T-cell (primary cell): ENCODE measurements at regions not wholly inside any gene's neighbourhood (a gene's known extent, or its start where the extent isn't known, plus 50 kb on each side); places are given as distances from the start of the nearest gene placed in this dataset.

Experiments
- ATAC-seq, 4 experiments: fragments of 200-7000 bp in 3 of 4; fragments of 150-1000 bp in 1 of 4; cut with Tn5 transposase; replicated peaks in 1 of 4; 1 replicate in 3 of 4; 2 replicates in 1 of 4; pipeline ENCODE4 v1.10.0; 2021; ENCODE audit warnings: moderate library complexity in 3 of 4, mild to moderate bottlenecking in 2 of 4, moderate number of reproducible peaks in 1 of 4
- CTCF ChIA-PET, 2 donors: fragments of 300-600 bp; sonication (Branson Sonifier 250); formaldehyde crosslinking; loops; one replicate each; lab custom pipeline; 2022; ENCODE audit warnings: antibody characterized with exemption in 2 of 2; lab: Charles Lee
- POLR2A ChIA-PET, 2 donors: fragments of 300-600 bp; sonication (Branson Sonifier 250); formaldehyde crosslinking; loops; one replicate each; lab custom pipeline; 2022; ENCODE audit warnings: antibody characterized with exemption in 2 of 2; lab: Charles Lee
- DNase-seq, 35 experiments: peaks; one replicate each; pipeline versions ENCODE4 v3.0.0 to v3.0.0-alpha.2; 2013 to 2023
- H3K27ac ChIP-seq: one replicate; pipeline ENCODE4 v1.5.1; 2013; ENCODE audit warnings: low read length
- H3K27me3 ChIP-seq, 2 experiments: replicated peaks in 1 of 2; 1 replicate in 1 of 2; 2 replicates in 1 of 2; pipeline versions ENCODE4 v1.6.1 to v1.7.0; 2013; ENCODE audit warnings: low read length in 1 of 2, mixed read lengths in 1 of 2; ENCODE audit not compliant: control insufficient read depth in 2 of 2, insufficient read depth in 2 of 2; ENCODE audit errors: extremely low read depth in 1 of 2
- H3K36me3 ChIP-seq, 2 donors: 1 replicate in 1 of 2; 2 replicates in 1 of 2; pipeline versions ENCODE4 v1.6.1 to v1.7.0; 2013; ENCODE audit warnings: low read length in 1 of 2; ENCODE audit not compliant: control insufficient read depth in 2 of 2, insufficient read depth in 1 of 2; ENCODE audit errors: extremely low read depth in 1 of 2
- H3K4me1 ChIP-seq, 2 experiments: 1 replicate in 1 of 2; 2 replicates in 1 of 2; pipeline versions ENCODE4 v1.6.1 to v1.7.0; 2013; ENCODE audit warnings: low read length in 2 of 2, mixed read lengths in 1 of 2; ENCODE audit not compliant: insufficient read depth in 2 of 2, control insufficient read depth in 1 of 2; ENCODE audit errors: extremely low read depth in 1 of 2
- H3K4me3 ChIP-seq, 2 donors: 1 replicate in 1 of 2; 2 replicates in 1 of 2; pipeline versions ENCODE4 v1.5.1 to v1.7.0; 2013; ENCODE audit warnings: mild to moderate bottlenecking in 2 of 2, low read length in 1 of 2, moderate library complexity in 1 of 2; ENCODE audit not compliant: control insufficient read depth in 1 of 2; ENCODE audit errors: extremely low read depth in 1 of 2
- H3K9me3 ChIP-seq: 2 replicates; pipeline ENCODE4 v1.7.0; 2013
- H3K27ac Mint-ChIP-seq, 2 donors: one replicate each; pipeline ENCODE4 v1.8.0; 2020 to 2021; ENCODE audit warnings: mild to moderate bottlenecking in 2 of 2, mixed read lengths in 2 of 2
- H3K27me3 Mint-ChIP-seq, 2 donors: one replicate each; pipeline ENCODE4 v1.8.0; 2021 to 2022; ENCODE audit warnings: mixed read lengths in 2 of 2
- H3K36me3 Mint-ChIP-seq: one replicate; pipeline ENCODE4 v1.8.0; 2021; ENCODE audit warnings: mixed read lengths
- H3K4me1 Mint-ChIP-seq, 3 donors: one replicate each; pipeline ENCODE4 v1.8.0; 2020 to 2022; ENCODE audit warnings: mixed read lengths in 3 of 3, mild to moderate bottlenecking in 1 of 3
- H3K4me3 Mint-ChIP-seq, 3 donors: one replicate each; pipeline ENCODE4 v1.8.0; 2020 to 2022; ENCODE audit warnings: mild to moderate bottlenecking in 3 of 3, mixed read lengths in 3 of 3, moderate library complexity in 3 of 3
- H3K9me3 Mint-ChIP-seq, 3 donors: one replicate each; pipeline ENCODE4 v1.8.0; 2020 to 2022; ENCODE audit warnings: mixed read lengths in 3 of 3
- WGBS: methylation state at CpG from one replicate; pipeline ENCODE4 v1.1.5; 2013; ENCODE audit warnings: missing lambda C conversion rate; ENCODE audit not compliant: insufficient coverage; 5-methylcytosine and 5-hydroxymethylcytosine counted together

DNA sequence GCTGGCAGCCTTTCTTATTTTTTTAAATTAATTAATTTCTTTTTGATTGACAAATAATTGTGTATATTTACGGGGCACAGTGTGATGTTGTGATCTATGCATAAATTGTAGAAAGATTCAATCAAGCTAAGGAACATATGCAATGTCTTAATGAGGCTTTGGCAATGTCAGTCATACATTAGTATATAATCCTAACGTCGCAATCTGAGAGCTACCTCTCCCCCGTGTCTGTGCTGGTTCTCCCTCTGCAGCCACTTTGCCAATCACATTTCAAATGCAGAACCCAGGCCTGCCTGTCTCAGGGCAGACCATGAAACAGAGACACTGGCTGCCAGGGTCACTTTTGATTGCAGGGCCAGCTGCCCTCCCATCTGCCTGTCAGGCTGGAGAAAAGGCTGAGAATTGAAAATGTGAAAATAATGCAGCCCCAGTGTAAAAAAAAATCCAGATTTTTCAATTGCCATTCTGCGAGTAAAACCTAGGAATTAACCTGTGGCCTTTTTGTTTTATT lies 56.3 kb downstream of the SLC24A2 start:
- Mint-ChIP-seq H3K4me3 (no peak overlapping the region), H3K27ac (no peak overlapping the region), H3K36me3 (no peaks in the 10 kb centered on the region), H3K9me3 (peaks cover 0 to 2% (median 0%) of the 10 kb centered on the region in 3 donors), H3K27me3 (peaks cover 3% of the 10 kb centered on the region in 2 donors), H3K4me1 (no peaks in the 10 kb centered on the region)
- ChIA-PET POLR2A (no interaction called here), CTCF (no interaction called here)
- ATAC-seq (no peak), DNase-seq (no peak)
- Histone ChIP-seq H3K36me3 (no peaks in the 10 kb centered on the region), H3K27me3 (peaks cover 0 to 3% of the 10 kb centered on the region in 2 experiments), H3K4me1 (no peaks in the 10 kb centered on the region), H3K27ac (no peak overlapping the region), H3K4me3 (no peak overlapping the region), H3K9me3 (no peaks in the 10 kb centered on the region)
- WGBS = 77% methylated on average over 3 of the region's 5 CpGs

DNA sequence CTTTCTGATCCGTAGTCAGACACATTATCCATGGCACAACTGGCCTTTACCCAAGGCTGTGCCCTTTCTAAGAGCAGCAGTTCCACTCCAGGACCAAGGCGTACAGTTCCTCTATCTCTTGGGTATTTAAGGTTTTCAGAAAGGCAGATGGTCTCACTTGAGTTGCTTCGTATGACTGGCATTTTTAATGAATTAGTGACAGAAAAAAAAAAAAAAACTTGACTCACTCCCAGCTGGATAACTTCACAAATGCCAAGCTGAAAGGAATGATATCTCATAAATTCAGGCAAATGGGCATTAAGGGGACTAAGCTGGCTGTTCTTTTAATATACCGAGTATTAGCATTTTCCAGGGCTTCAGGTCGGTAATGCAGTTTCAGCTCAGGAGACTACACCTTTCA lies 60.7 kb downstream of the SLC24A2 start:
- Mint-ChIP-seq H3K4me1 (no peaks in the 10 kb centered on the region), H3K27me3 (peaks cover 3 to 14% of the 10 kb centered on the region in 2 donors), H3K27ac (no peak overlapping the region), H3K9me3 (no peaks in the 10 kb centered on the region), H3K36me3 (no peaks in the 10 kb centered on the region), H3K4me3 (no peak overlapping the region)
- no peaks in the 10 kb centered on the region for H3K9me3 ChIP-seq
- CTCF ChIA-PET = interaction anchor here in 1 of 2 donors (0.6 kb wide), 1 partner anchor 129 kb away, joined by 3 read pairs; no protein-coding TSS in a partner anchor
- POLR2A ChIA-PET = no interaction called here
- H3K4me3 ChIP-seq = no peak overlapping the region
- no peaks in the 10 kb centered on the region for H3K36me3 ChIP-seq
- 100% methylated on average over 2 of the region's 5 CpGs for WGBS
- H3K27me3 ChIP-seq = peaks cover 0 to 3% of the 10 kb centered on the region in 2 experiments
- DNase-seq (no peak), ATAC-seq (no peak)
- no peak overlapping the region for H3K27ac ChIP-seq
- H3K4me1 ChIP-seq = no peaks in the 10 kb centered on the region

DNA sequence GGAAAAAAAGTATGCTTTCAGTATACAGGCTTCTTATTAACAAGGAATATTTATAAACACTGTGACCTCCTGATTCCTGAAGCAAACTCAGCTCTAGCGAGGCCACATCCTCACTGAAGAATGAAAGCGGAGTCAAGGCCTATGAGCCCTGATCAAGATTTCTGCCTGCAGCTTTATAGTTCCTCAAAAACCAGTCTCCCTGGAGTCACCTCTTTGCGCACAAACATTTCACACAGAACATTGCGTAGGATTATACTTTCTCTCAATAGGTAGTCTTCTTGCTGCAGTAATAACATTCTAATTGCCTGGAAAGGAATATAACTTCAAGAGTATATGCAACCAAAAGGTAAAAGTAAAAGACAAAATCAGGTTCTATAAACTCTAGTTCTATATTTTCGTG lies 62.9 kb downstream of the SLC24A2 start:
- Mint-ChIP-seq H3K4me3 (no peak overlapping the region), H3K27ac (no peak overlapping the region), H3K4me1 (no peaks in the 10 kb centered on the region), H3K36me3 (no peaks in the 10 kb centered on the region), H3K27me3 (peaks cover 0 to 14% of the 10 kb centered on the region in 2 donors), H3K9me3 (no peaks in the 10 kb centered on the region)
- Histone ChIP-seq H3K27ac (no peak overlapping the region), H3K36me3 (no peaks in the 10 kb centered on the region), H3K4me1 (no peaks in the 10 kb centered on the region), H3K27me3 (no peaks in the 10 kb centered on the region), H3K4me3 (no peak overlapping the region), H3K9me3 (no peaks in the 10 kb centered on the region)
- ChIA-PET POLR2A (no interaction called here), CTCF (interaction anchor here in 1 of 2 donors (0.6 kb wide), 1 partner anchor 142 kb away, joined by 8 read pairs; no protein-coding TSS in a partner anchor)
- ATAC-seq (no peak), DNase-seq (no peak)
- 92% methylated on average over 2 of the region's 5 CpGs for WGBS

DNA sequence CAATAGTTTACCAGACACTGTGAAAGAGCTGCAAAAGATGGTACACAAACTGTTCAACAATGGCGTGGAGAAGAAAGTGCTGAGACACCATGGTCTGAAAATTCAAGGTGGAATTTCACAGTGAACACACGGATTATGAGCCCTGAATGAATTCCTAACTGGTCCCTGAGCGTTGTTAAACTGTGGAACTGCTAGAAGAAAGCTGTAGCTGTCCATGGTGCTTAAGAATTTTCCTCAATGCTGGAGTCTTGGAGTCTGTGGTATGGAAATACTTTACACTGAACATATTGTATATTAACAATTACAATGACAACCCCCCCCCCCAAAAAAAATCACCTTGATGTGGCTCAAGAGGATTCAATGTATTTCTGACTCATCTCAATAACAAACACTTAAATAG lies 68.5 kb downstream of the SLC24A2 start:
- no peaks in the 10 kb centered on the region for H3K9me3 Mint-ChIP-seq
- H3K36me3 Mint-ChIP-seq = no peaks in the 10 kb centered on the region
- no peak overlapping the region for H3K27ac ChIP-seq
- H3K36me3 ChIP-seq = no peaks in the 10 kb centered on the region
- WGBS = 38% methylated on average over 2 of the region's 3 CpGs
- ChIA-PET CTCF (no interaction called here), POLR2A (no interaction called here)
- no peaks in the 10 kb centered on the region for H3K4me1 ChIP-seq
- no peaks in the 10 kb centered on the region for H3K27me3 ChIP-seq
- H3K4me3 Mint-ChIP-seq = no peak overlapping the region
- H3K27me3 Mint-ChIP-seq = peaks cover 7% of the 10 kb centered on the region in 2 donors
- no peaks in the 10 kb centered on the region for H3K4me1 Mint-ChIP-seq
- H3K27ac Mint-ChIP-seq = no peak overlapping the region
- ATAC-seq = no peak
- no peaks in the 10 kb centered on the region for H3K9me3 ChIP-seq
- no peak for DNase-seq
- H3K4me3 ChIP-seq = no peak overlapping the region

DNA sequence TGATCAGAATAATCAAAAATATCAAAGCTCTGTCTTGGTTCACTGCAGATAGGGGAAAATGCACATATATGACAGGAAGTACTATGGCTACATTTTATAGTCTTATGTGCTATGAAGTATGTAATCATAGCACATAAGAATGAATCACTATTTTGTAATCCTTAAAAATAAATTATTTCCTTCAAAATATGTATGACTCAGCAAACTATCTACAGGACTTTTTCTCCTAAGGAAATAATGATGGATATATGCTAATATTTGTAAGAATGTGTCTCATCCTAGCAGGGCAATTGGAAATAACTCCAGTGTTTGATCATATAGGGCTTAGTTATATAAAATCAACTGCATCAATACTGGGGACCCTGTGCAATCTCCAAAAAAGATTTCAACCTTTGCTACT lies 85.1 kb downstream of the SLC24A2 start:
- DNase-seq (no peak), ATAC-seq (no peak)
- peaks cover 0 to 7% of the 10 kb centered on the region in 2 donors for H3K27me3 Mint-ChIP-seq
- no peak overlapping the region for H3K4me3 ChIP-seq
- H3K36me3 ChIP-seq = no peaks in the 10 kb centered on the region
- POLR2A ChIA-PET = no interaction called here
- no peak overlapping the region for H3K4me3 Mint-ChIP-seq
- no peaks in the 10 kb centered on the region for H3K36me3 Mint-ChIP-seq
- peaks cover 0 to 2% (median 0%) of the 10 kb centered on the region in 3 donors for H3K9me3 Mint-ChIP-seq
- CTCF ChIA-PET = no interaction called here
- H3K27me3 ChIP-seq = no peaks in the 10 kb centered on the region
- no peak overlapping the region for H3K27ac ChIP-seq
- H3K4me1 Mint-ChIP-seq = no peaks in the 10 kb centered on the region
- no peak overlapping the region for H3K27ac Mint-ChIP-seq
- H3K9me3 ChIP-seq = no peaks in the 10 kb centered on the region
- H3K4me1 ChIP-seq = no peaks in the 10 kb centered on the region

DNA sequence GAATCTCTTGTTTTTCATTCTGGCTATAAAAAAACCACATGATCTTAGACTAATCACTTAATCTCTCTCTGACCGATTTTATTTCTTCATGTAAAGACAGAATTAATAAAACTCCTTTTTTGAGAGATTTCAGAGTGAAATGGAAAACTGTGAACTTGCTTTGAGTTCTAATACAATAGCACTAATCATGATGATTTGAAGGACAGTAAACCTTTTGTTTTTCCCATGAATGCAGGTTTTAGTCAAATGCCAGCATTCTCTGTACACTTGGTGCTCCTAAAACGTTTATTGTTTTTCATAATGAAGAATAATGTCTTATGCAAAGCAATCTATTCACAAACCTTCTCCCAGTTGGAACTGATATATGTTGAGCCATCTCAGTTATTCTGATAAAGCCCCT lies 86.8 kb downstream of the SLC24A2 start:
- H3K9me3 Mint-ChIP-seq = no peaks in the 10 kb centered on the region
- DNase-seq (no peak), ATAC-seq (no peak)
- H3K27me3 Mint-ChIP-seq = peaks cover 0 to 7% of the 10 kb centered on the region in 2 donors
- Histone ChIP-seq H3K4me3 (no peak overlapping the region), H3K27ac (no peak overlapping the region), H3K9me3 (no peaks in the 10 kb centered on the region), H3K36me3 (no peaks in the 10 kb centered on the region), H3K4me1 (no peaks in the 10 kb centered on the region), H3K27me3 (no peaks in the 10 kb centered on the region)
- H3K27ac Mint-ChIP-seq = no peak overlapping the region
- WGBS = no CpG with 5 or more reads among the region's 2 CpGs
- H3K4me1 Mint-ChIP-seq = no peaks in the 10 kb centered on the region
- CTCF ChIA-PET = no interaction called here
- H3K36me3 Mint-ChIP-seq = no peaks in the 10 kb centered on the region
- POLR2A ChIA-PET = no interaction called here
- no peak overlapping the region for H3K4me3 Mint-ChIP-seq

DNA sequence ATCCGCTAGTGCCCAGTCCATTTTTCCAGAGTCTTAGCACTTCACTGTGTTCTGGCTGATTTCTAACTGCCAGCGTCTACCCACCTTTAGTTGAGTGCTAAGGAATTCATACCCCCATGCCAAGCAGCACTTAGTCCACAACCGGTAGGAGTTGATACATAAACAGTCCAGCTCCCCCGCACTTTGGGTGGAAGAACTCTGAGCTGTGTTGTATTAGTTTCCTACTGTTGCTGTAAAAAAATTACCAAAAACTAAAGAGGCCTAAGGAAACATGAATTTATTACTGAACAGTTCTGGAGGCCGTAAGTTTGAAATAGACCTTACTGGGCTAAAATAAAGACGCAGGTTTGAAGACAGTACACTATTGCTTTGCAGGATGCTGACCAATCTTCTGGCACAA lies 87.6 kb downstream of the SLC24A2 start:
- no peak for ATAC-seq
- ChIA-PET POLR2A (no interaction called here), CTCF (no interaction called here)
- peaks cover 0 to 7% of the 10 kb centered on the region in 2 donors for H3K27me3 Mint-ChIP-seq
- no peak overlapping the region for H3K27ac Mint-ChIP-seq
- H3K27me3 ChIP-seq = no peaks in the 10 kb centered on the region
- H3K4me1 Mint-ChIP-seq = no peaks in the 10 kb centered on the region
- DNase-seq = no peak
- no peaks in the 10 kb centered on the region for H3K36me3 Mint-ChIP-seq
- H3K4me3 ChIP-seq = no peak overlapping the region
- no peaks in the 10 kb centered on the region for H3K9me3 Mint-ChIP-seq
- no peaks in the 10 kb centered on the region for H3K4me1 ChIP-seq
- 100% methylated on average over 2 of the region's 6 CpGs for WGBS
- no peaks in the 10 kb centered on the region for H3K9me3 ChIP-seq
- H3K36me3 ChIP-seq = no peaks in the 10 kb centered on the region
- H3K27ac ChIP-seq = no peak overlapping the region
- no peak overlapping the region for H3K4me3 Mint-ChIP-seq
